ENCODE measurements at regions not wholly inside any gene's neighbourhood (a gene's known extent, or its start where the extent isn't known, plus 50 kb on each side); places are given as distances from the start of the nearest gene placed in this dataset.

- TF ChIP-seq POLR2A (IDR thresholded peaks at IDR 0.05) (no peak), CTCF (IDR thresholded peaks at IDR 0.05) (peak in 2 of 6 experiments; percentile 19 to 39), EP300 (IDR thresholded peaks at IDR 0.05) (peak in 2 of 4 donors; percentile 36 to 56), POLR2AphosphoS5 (IDR thresholded peaks at IDR 0.05) (peak in 1 of 2 donors; percentile 56)
Measured at GRCh38 chr12:123085730-123086487, 65.0 kb downstream of the PITPNM2 start.

GRCh38 chr12:123085066-123085465, 65.8 kb downstream of the PITPNM2 start:
- Histone ChIP-seq H3K4me3 (no peak overlapping the region), H3K27me3 (no peaks in the 10 kb centered on the region), H3K9me3 (no peaks in the 10 kb centered on the region), H3K4me1 (peaks cover 15 to 39% (median 25%) of the 10 kb centered on the region in 4 donors), H3K36me3 (no peaks in the 10 kb centered on the region), H3K27ac (peak overlapping the region in 2 of 4 donors; percentile 58 to 65)
- 89 to 90% methylated on average over 5 of the region's 5 CpGs for WGBS, 2 donors
- TF ChIP-seq POLR2A (IDR thresholded peaks at IDR 0.05) (no peak), POLR2AphosphoS5 (IDR thresholded peaks at IDR 0.05) (no peak), EP300 (IDR thresholded peaks at IDR 0.05) (no peak), CTCF (IDR thresholded peaks at IDR 0.05) (no peak)
- ATAC-seq (ENCODE audit: low FRiP score in 2 of 2) (no peak), DNase-seq (no peak)

More at GRCh38 chr12:123085730-123086487, 65.0 kb downstream of the PITPNM2 start:
- no peaks in the 10 kb centered on the region for H3K36me3 ChIP-seq
- H3K4me3 ChIP-seq: no peak overlapping the region
- peak in 1 of 2 donors; percentile 14 for ATAC-seq (ENCODE audit: low FRiP score in 2 of 2)
- no peaks in the 10 kb centered on the region for H3K27me3 ChIP-seq
- WGBS, 2 donors: 49 to 61% methylated on average over 10 of the region's 10 CpGs
- peak overlapping the region in 3 of 4 donors; percentile 51 to 65 (median 61) for H3K27ac ChIP-seq
- peaks cover 15 to 39% (median 25%) of the 10 kb centered on the region in 4 donors for H3K4me1 ChIP-seq
- no peaks in the 10 kb centered on the region for H3K9me3 ChIP-seq
- peak in 1 of 2 donors; percentile 75 for DNase-seq

- no peaks in the 10 kb centered on the region for H3K27me3 ChIP-seq
- DNase-seq (no peak), ATAC-seq (ENCODE audit: low FRiP score in 2 of 2) (no peak)
- H3K9me3 ChIP-seq: no peaks in the 10 kb centered on the region
- TF ChIP-seq POLR2A (IDR thresholded peaks at IDR 0.05) (no peak), POLR2AphosphoS5 (IDR thresholded peaks at IDR 0.05) (no peak), CTCF (IDR thresholded peaks at IDR 0.05) (no peak)
- WGBS, 2 donors: 63 to 74% methylated on average over 9 to 11 of the region's 11 CpGs
- no peak overlapping the region for H3K4me3 ChIP-seq
- H3K27ac ChIP-seq: peak overlapping the region in 2 of 4 donors; percentile 58 to 65
- no peaks in the 10 kb centered on the region for H3K36me3 ChIP-seq
- H3K4me1 ChIP-seq: peaks cover 15 to 33% (median 24%) of the 10 kb centered on the region in 4 donors
Measured at GRCh38 chr12:123083661-123084571, 67.0 kb downstream of the PITPNM2 start.

- Histone ChIP-seq H3K27ac (no peak overlapping the region), H3K4me1 (peaks cover 31 to 46% (median 36%) of the 10 kb centered on the region in 4 donors), H3K4me3 (no peak overlapping the region), H3K9me3 (no peaks in the 10 kb centered on the region), H3K36me3 (no peaks in the 10 kb centered on the region), H3K27me3 (no peaks in the 10 kb centered on the region)
- 95 to 98% methylated on average over 4 of the region's 4 CpGs for WGBS, 2 donors
- TF ChIP-seq POLR2AphosphoS5 (IDR thresholded peaks at IDR 0.05): no peak
- no peak for TF ChIP-seq POLR2A (IDR thresholded peaks at IDR 0.05)
- TF ChIP-seq CTCF (IDR thresholded peaks at IDR 0.05): no peak
- no peak for TF ChIP-seq EP300 (IDR thresholded peaks at IDR 0.05)
- ATAC-seq (ENCODE audit: low FRiP score in 2 of 2) (no peak), DNase-seq (no peak)
Measured at GRCh38 chr12:123080634-123081033, 70.3 kb downstream of the PITPNM2 start.

Data from upper lobe of left lung (tissue), 6 donors.